ENCODE measurements at regions not wholly inside any gene's neighbourhood (a gene's known extent, or its start where the extent isn't known, plus 50 kb on each side); places are given as distances from the start of the nearest gene placed in this dataset.
"Not testable (repeated sequence)": the region's sequence is repeated elsewhere in the genome, so short reads cannot be mapped to it uniquely, and the experiment has no call there.

DNA sequence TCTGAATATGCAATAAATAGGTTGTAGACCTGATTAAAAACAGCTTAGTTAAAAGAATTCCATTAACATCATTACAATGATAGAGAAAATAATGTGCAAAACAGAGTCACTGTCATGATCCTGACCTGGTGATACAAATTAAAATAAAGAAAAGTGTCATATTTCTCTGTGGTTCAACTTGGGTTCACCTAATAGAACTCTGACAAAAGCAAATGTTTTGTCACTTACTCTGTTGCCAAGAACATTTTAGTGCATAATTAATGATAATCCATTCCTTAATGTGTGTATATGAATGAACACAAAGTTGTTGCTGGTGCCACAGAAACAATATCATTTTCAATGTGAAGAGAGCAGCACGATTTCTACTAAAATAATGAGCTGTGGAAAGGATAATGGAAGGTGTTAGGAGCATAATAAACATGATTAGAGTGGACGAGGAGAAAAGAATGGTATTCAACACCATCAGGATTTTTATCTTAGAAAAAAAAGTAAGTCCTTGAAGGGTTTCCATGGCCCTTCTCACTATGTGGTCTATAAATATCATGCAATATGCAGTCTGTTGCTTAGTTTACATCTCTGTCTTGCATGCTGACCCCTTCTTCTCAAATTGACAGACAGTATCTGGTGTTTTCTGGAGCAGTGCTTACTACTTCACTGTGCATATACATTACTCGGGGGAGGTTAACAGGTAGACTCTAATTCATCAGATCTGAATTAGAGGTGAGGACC is 656.6 kb upstream of the MMS22L start:
- FAIRE-seq, result no peak

DNA sequence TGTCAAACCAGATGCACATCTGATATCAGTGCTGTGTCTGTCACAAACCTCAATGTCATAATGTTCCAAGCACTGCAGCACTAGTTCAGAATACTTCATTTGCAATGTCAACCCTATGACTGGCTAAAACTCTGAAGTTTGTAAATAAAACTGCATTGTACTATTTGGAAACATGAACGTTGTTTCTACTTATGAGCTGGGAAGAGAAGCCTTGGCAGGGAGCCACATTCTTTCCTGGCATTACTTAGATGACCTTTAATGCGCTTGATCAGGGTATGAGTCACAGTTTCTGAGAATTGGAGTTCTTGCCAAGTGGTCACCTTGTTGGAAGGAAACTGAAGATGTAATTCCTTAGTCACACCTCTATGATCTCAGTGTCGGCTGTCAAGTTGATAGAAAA is 664.8 kb upstream of the MMS22L start:
- no peak for FAIRE-seq

DNA sequence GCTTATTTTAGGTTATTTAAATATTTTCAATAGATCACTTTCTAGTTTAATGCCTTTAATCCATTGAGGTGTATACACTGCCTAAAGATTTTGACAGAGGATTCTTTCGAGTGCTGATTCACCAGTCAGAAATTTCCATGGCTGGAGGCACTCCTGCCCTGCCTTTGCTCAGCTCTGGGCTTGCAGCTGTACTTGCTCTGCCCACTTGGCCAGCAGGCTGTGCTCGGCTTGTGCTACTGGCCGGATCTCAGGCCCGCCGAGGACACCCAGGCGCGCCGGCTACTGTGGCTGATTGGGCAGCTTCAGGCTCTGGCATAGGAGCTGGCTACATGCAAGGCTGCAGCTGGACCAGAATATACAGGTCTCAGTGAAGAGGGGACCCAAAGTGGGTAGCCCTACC is 675.1 kb upstream of the MMS22L start:
- no peak for FAIRE-seq

DNA sequence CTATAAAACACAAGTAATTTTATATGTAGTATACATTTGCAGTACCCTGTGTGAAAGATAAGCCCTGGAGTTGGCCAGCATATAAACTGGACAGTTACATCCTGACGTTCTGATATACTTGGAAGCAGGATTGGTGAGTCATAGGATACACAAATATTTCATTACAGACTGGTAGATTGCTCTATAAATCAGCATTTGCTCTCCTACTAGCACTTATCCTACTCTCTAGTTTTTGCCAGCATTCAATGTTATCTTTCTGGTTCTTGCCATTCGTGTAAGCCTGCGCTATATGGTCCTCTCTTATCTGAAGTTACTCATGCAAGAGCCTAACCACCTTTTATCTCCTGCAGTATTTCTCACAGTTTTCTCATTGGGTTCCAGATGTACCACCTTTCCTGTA is 680.2 kb upstream of the MMS22L start:
- no peak for FAIRE-seq

DNA sequence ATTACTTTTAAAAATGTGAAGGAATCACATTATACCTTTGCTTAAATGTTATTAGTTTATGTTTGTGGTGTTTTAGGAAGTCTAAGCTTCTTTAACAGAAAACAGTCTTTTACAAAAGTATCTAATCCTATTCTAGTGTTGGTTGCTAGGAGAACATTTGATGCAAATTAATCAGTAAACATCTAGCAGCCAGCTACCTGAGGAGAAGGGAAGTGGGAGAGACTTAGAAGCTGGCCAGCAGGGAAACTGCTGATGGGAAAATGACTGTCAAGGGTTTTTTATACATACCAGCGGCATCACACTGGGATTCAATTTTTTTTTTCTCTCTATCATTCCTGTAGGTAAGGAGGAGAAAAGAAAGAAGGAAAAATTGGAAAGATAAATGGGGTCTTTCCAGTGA is 686.0 kb upstream of the MMS22L start:
- no peak for FAIRE-seq

GRCh38 chr6:97977084-97977483 is 694.1 kb upstream of the MMS22L start:
- no peak for FAIRE-seq

DNA sequence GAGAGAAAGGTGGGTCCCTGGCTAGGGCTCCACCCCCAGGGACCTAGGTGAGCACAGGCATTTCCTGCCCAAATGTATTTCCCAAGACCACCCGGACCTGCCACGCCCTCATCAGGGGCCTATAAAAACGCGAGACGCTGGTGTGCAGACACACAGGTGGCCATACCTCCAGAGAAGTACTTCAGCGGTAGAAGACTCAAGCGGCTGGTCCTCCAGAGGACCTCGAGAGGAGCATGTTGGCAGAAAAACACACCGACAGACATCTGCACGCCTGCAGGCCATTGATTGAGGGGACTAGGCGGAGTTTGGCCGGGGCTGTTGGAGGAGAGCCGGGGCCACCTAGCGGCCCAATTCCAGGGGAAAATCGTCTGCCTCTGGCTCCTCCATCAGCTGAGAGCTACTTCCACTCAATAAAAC is 695.8 kb upstream of the MMS22L start:
- no peak for FAIRE-seq

DNA sequence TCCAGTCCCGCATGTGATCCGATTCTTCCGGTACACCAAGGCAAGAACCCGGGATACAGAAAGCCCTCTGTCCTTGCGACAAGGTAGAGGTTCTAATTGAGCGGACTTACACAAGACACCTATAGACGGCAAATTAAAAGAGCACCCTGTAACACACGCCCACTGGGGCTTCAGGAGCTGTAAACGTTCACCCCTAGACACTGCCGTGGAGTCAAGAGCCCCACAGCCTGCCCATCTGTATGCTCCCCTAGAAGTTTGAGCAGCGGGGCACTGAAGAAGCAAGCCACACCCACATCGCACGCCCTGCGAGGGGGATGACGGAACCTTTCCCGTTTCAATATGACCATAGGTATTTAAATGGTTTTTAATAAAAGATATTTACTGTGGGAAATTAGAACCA is 696.3 kb upstream of the MMS22L start:
- FAIRE-seq, result not testable (repeated sequence)

DNA sequence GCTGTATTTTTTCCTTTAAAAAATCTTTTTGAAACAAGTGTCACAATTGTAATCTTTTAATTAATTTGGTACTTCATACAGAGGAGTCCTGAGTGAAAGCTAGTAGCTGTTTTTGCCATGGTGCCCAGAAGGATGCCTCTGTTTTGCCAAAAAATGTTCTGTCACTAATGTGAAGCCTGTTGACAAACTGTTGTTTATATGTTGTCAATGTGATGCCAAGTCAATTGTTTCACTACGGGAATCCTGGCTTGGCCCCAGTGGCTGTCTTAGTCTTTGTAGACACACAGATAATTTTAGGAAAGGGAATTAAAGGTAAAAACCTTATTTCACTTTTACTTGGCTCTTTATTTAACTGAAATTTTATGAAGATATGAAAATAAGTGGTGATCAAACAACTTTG is 706.4 kb upstream of the MMS22L start:
- FAIRE-seq, result no peak

DNA sequence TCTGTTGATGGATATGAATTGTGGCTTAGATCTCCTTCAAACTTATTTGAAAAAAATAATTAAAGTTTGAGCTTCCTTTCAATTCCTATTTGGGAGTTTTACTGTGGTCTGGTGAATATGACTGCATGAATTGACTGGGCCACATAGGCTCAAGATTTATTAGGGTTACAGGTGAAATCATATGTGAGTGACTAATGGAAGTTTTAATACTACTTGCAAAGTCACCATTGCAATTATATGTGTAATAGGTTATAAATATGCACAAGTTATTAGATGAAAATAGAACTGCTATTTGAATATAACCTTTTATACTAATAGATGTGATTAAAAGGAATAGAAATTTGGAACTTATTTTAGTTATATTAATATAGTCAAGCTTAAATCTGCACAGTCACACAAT is 712.1 kb upstream of the MMS22L start:
- FAIRE-seq, result no peak

DNA sequence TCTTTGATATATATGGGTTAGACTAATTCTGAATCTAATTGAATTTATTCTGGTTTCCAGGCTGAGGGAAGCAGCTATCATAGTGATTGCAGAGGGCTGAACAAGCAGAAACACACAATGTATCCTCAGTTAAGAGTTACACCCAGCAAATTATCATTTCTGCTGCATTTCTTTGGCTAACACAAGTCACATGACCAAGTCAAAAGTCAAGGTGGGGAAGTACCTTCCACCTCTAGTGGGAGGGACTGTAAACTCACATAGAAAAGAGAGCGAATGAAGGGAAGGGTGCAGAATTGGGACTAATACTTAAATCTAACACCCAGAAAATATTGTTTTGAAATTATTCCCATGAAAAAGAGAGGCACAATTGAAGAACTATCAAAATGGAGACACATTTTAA is 719.7 kb upstream of the MMS22L start:
- FAIRE-seq, result no peak

- no peak for FAIRE-seq
Measured at GRCh38 chr6:98014442-98015201, 731.6 kb upstream of the MMS22L start.

DNA sequence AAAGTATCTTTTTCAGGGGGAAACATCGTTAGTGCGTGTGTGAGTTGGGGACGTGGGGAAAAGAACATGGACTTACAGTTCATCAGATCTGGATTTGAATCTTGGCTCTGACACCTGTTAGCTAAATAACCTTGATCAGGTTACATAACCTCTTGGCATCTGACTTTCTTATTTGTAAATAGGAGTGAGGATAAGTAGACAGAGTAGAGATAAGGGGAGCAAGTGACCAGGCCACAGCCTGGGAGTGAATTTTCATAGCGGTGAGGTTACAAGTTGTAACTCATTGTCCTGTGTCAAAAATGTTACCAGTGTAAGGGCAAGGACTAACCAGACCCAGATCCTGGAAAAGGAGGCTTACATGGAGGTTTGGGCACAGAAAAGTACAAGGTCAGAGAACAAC is 733.5 kb upstream of the MMS22L start:
- FAIRE-seq, result no peak

- FAIRE-seq, result no peak
Measured at GRCh38 chr6:98020222-98020621, 737.2 kb upstream of the MMS22L start.

GRCh38 chr6:98024359-98024758 is 741.3 kb upstream of the MMS22L start:
- FAIRE-seq, result no peak

GRCh38 chr6:98027898-98028297 is 744.9 kb upstream of the MMS22L start:
- FAIRE-seq, result no peak

DNA sequence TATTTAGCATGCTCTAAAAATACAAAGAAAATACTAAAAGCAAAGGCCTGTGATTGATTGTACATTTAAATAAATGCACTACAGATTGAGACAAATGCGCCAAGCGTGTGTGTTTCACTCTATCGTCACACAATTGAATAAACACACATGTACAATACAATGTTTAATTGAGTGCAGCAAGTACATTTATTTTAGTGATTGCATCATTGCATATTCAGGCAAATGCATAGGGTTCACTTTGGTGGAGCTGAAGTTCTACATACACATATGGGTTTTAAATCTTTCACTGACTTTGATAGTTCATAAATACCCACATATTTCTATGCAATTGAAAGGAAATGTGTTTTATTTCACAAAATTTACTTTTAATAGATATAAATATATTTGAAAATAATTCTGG is 750.6 kb upstream of the MMS22L start:
- no peak for FAIRE-seq

GRCh38 chr6:98036344-98036923 is 753.4 kb upstream of the MMS22L start:
- FAIRE-seq, result no peak

DNA sequence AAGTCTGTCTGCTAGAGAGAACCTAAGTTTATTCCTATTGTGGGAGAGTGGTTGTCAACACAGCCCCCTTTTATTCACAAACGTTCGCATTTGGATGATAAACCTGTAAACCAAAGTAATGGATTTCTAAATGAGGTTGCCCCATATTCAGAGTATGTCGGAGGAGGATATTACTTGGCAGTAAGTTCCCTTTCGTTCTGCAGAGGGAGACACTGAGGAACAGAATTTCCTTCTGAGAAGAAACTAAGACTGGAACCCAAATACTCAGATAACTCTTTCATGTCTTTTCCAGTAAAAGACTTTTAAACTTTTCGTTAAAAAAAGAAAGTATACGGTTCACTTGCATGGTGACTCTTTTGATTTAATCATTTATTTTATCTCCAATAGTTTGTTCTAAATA is 754.6 kb upstream of the MMS22L start:
- FAIRE-seq, result no peak

DNA sequence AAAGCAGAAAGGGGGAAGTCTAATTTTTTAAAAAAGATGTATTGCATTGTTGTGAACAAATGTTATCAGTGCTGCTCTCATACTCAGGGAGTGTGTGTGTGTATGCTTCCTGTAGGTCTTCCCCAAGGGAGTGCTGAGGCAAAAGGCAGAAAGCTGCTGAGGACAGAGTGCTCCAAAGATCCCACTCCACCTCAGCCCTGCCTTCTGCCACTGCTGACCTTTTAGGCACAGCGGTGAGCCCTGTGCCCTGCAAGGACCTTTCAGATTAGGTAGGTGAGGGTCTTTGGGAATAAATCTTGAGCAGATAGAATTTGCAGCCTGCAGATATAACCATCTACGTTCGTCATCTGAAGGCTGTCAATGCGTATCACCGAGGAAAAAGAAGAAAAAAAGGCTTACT is 756.4 kb upstream of the MMS22L start:
- FAIRE-seq, result no peak

GRCh38 chr6:98039904-98040607 is 757.0 kb upstream of the MMS22L start:
- FAIRE-seq, result no peak

DNA sequence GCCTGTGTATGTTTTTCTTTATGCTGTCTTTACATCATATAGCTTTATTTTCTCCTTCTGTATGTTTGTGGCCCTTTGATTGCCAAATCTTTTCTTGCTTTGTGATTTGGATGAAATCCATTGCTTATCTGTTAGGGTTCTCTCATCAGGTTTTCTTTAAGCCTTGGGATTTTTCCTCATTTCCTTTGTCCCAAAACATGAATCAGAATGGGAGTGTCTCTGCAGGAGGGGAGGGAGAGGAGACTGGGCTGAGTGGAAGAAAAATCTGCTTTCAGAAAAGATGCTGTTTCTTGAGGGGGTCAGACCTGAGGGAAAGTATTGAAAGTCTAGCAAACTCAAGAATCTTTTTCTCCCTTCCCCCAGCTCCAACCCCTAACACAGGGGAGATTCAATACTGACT is 758.0 kb upstream of the MMS22L start:
- no peak for FAIRE-seq

GRCh38 chr6:98041921-98042320 is 758.9 kb upstream of the MMS22L start:
- no peak for FAIRE-seq

GRCh38 chr6:98044151-98044561 is 761.1 kb upstream of the MMS22L start:
- FAIRE-seq, result no peak
